ENCODE measurements at regions not wholly inside any gene's neighbourhood (a gene's known extent, or its start where the extent isn't known, plus 50 kb on each side); places are given as distances from the start of the nearest gene placed in this dataset.

GRCh38 chr21:16811011-16811410, 701.8 kb upstream of the CXADR start:
- no peak for DNase-seq (ENCODE audit: low spot score)
- TF ChIP-seq CTCF (IDR thresholded peaks at IDR 0.05; ENCODE audit: extremely low read depth, insufficient read depth, missing control alignments): no peak
- in situ Hi-C loops (cut with MboI; ENCODE audit: low pct_unique_long_range_greater_than_20kb, low sequenced_read_pairs, unreplicated experiment): no loop called here

- no peak for DNase-seq (ENCODE audit: low spot score)
- in situ Hi-C loops (cut with MboI; ENCODE audit: low pct_unique_long_range_greater_than_20kb, low sequenced_read_pairs, unreplicated experiment): no loop called here
- TF ChIP-seq CTCF (IDR thresholded peaks at IDR 0.05; ENCODE audit: extremely low read depth, insufficient read depth, missing control alignments): no peak
These were observed 700.9 kb upstream of the CXADR start for GRCh38 chr21:16811970-16812369.

GRCh38 chr21:16815243-16815642, 697.6 kb upstream of the CXADR start:
- TF ChIP-seq CTCF (IDR thresholded peaks at IDR 0.05; ENCODE audit: extremely low read depth, insufficient read depth, missing control alignments): no peak
- in situ Hi-C loops (cut with MboI; ENCODE audit: low pct_unique_long_range_greater_than_20kb, low sequenced_read_pairs, unreplicated experiment): no loop called here
- no peak for DNase-seq (ENCODE audit: low spot score)

GRCh38 chr21:16821588-16821987, 691.3 kb upstream of the CXADR start:
- in situ Hi-C loops (cut with MboI; ENCODE audit: low pct_unique_long_range_greater_than_20kb, low sequenced_read_pairs, unreplicated experiment): no loop called here
- no peak for TF ChIP-seq CTCF (IDR thresholded peaks at IDR 0.05; ENCODE audit: extremely low read depth, insufficient read depth, missing control alignments)
- no peak for DNase-seq (ENCODE audit: low spot score)

- in situ Hi-C loops (cut with MboI; ENCODE audit: low pct_unique_long_range_greater_than_20kb, low sequenced_read_pairs, unreplicated experiment): no loop called here
- no peak for TF ChIP-seq CTCF (IDR thresholded peaks at IDR 0.05; ENCODE audit: extremely low read depth, insufficient read depth, missing control alignments)
- DNase-seq (ENCODE audit: low spot score): no peak
These were observed 683.3 kb upstream of the CXADR start for GRCh38 chr21:16829532-16829931.

GRCh38 chr21:16832791-16833190, 680.1 kb upstream of the CXADR start:
- DNase-seq (ENCODE audit: low spot score): no peak
- in situ Hi-C loops (cut with MboI; ENCODE audit: low pct_unique_long_range_greater_than_20kb, low sequenced_read_pairs, unreplicated experiment): no loop called here

More at GRCh38 chr21:16832791-16833190, 680.1 kb upstream of the CXADR start:
- TF ChIP-seq CTCF (IDR thresholded peaks at IDR 0.05; ENCODE audit: extremely low read depth, insufficient read depth, missing control alignments): no peak
